WTC11 (cell line): ENCODE measurements at regions not wholly inside any gene's neighbourhood (a gene's known extent, or its start where the extent isn't known, plus 50 kb on each side); places are given as distances from the start of the nearest gene placed in this dataset.

Experiments used
- CREB1 ChIP-seq: sonication (generic); formaldehyde crosslinking; IDR thresholded peaks from 2 replicates; pipeline ENCODE4 v1.8.0; 2023; ENCODE audit warnings: mild to moderate bottlenecking, missing genetic modification reagents
- FOXJ3 ChIP-seq: sonication (generic); formaldehyde crosslinking; IDR thresholded peaks from 2 replicates; pipeline ENCODE4 v1.9.0; 2021; ENCODE audit warnings: missing genetic modification reagents, mild to moderate bottlenecking, borderline replicate concordance
- FOXP1 ChIP-seq: sonication (generic); formaldehyde crosslinking; IDR thresholded peaks from 2 replicates; pipeline ENCODE4 v1.8.0; 2022; ENCODE audit warnings: missing genetic modification reagents, mild to moderate bottlenecking, moderate library complexity, borderline replicate concordance
- MAX ChIP-seq: sonication (generic); formaldehyde crosslinking; IDR thresholded peaks from 2 replicates; pipeline ENCODE4 v1.8.0; 2022; ENCODE audit warnings: mild to moderate bottlenecking, missing genetic modification reagents
- SMAD3 ChIP-seq: sonication (generic); formaldehyde crosslinking; IDR thresholded peaks from 2 replicates; pipeline ENCODE4 v1.8.0; 2022; ENCODE audit warnings: missing genetic modification reagents, mild to moderate bottlenecking, borderline replicate concordance
- USF1 ChIP-seq: sonication (generic); formaldehyde crosslinking; IDR thresholded peaks from 2 replicates; pipeline ENCODE4 v1.8.0; 2022; ENCODE audit warnings: mild to moderate bottlenecking, missing genetic modification reagents
- ZBTB21 ChIP-seq: sonication (generic); formaldehyde crosslinking; IDR thresholded peaks from 2 replicates; pipeline ENCODE4 v1.8.1; 2023; ENCODE audit warnings: mild to moderate bottlenecking, missing genetic modification reagents, borderline replicate concordance
- TF ChIP-seq, protein P1 (sequence below): fragments of 200-600 bp; IDR thresholded peaks from 2 replicates; pipeline ENCODE4 v1.8.0; 2022; ENCODE audit warnings: antibody characterized with exemption

DNA sequence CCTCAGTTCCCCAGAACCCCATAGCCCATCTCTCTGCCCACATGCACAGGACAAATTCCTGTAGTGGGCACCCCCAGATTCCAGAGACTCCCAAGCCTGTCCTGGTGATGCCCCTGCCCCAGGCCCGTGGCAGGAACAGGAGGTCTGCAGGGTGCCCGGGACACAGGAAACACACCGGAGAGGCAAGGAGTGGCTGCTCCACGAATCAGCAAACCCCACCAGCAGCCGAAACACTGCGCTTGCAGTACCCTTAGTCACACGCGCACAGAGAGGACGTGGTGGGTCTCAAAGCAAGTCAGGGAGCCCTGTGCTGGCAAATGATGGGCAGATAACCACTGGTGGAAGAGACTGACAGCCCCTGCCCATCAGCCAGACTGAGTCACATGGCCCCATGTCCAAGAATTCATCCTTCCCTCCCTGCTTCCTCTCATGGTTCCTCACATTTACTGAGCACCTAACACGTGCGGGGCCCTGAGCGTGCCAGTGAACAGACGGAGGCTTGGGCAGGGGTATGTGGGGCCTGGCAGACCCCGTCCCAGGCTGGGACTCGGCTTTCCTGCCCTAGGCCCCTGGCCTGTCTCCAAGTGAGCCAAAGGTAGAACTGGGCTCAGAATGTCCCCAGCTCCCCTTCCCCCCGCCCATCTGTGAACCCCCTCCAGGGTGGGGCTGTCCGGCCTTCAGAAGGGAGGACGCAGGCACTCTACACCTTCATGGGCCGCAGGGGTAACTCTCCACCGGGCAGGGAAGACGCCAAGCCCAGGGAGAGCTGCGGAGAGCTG lies 130.4 kb upstream of the IQSEC1 start:
- TF ChIP-seq, protein P1, sequence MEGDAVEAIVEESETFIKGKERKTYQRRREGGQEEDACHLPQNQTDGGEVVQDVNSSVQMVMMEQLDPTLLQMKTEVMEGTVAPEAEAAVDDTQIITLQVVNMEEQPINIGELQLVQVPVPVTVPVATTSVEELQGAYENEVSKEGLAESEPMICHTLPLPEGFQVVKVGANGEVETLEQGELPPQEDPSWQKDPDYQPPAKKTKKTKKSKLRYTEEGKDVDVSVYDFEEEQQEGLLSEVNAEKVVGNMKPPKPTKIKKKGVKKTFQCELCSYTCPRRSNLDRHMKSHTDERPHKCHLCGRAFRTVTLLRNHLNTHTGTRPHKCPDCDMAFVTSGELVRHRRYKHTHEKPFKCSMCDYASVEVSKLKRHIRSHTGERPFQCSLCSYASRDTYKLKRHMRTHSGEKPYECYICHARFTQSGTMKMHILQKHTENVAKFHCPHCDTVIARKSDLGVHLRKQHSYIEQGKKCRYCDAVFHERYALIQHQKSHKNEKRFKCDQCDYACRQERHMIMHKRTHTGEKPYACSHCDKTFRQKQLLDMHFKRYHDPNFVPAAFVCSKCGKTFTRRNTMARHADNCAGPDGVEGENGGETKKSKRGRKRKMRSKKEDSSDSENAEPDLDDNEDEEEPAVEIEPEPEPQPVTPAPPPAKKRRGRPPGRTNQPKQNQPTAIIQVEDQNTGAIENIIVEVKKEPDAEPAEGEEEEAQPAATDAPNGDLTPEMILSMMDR: no peak
- TF ChIP-seq FOXJ3 (CRISPR knock-in tag) (no peak), CREB1 (no peak), SMAD3 (CRISPR knock-in tag) (no peak), USF1 (CRISPR knock-in tag) (no peak), FOXP1 (CRISPR knock-in tag) (no peak), ZBTB21 (no peak), MAX (CRISPR knock-in tag) (no peak)
